ENCODE measurements at regions not wholly inside any gene's neighbourhood (a gene's known extent, or its start where the extent isn't known, plus 50 kb on each side); places are given as distances from the start of the nearest gene placed in this dataset.
"Not testable (repeated sequence)": the region's sequence is repeated elsewhere in the genome, so short reads cannot be mapped to it uniquely, and the experiment has no call there.

- TF ChIP-seq POLR2A (IDR thresholded peaks at IDR 0.05; ENCODE audit: low read depth) = no peak
- TF ChIP-seq, protein P1, sequence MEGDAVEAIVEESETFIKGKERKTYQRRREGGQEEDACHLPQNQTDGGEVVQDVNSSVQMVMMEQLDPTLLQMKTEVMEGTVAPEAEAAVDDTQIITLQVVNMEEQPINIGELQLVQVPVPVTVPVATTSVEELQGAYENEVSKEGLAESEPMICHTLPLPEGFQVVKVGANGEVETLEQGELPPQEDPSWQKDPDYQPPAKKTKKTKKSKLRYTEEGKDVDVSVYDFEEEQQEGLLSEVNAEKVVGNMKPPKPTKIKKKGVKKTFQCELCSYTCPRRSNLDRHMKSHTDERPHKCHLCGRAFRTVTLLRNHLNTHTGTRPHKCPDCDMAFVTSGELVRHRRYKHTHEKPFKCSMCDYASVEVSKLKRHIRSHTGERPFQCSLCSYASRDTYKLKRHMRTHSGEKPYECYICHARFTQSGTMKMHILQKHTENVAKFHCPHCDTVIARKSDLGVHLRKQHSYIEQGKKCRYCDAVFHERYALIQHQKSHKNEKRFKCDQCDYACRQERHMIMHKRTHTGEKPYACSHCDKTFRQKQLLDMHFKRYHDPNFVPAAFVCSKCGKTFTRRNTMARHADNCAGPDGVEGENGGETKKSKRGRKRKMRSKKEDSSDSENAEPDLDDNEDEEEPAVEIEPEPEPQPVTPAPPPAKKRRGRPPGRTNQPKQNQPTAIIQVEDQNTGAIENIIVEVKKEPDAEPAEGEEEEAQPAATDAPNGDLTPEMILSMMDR (IDR thresholded peaks at IDR 0.05) = no peak
- TF ChIP-seq EP300 (IDR thresholded peaks at IDR 0.05) = no peak
- TF ChIP-seq POLR2AphosphoS5 (IDR thresholded peaks at IDR 0.05) = no peak
- intact Hi-C loops (cut with DNase I) = no loop called here
- Histone ChIP-seq H3K27me3 (no peaks in the 10 kb centered on the region), H3K36me3 (no peaks in the 10 kb centered on the region), H3K9me3 (no peaks in the 10 kb centered on the region), H3K4me3 (no peak overlapping the region), H3K27ac (replicated peaks in 1 of 4) (no peak overlapping the region), H3K4me1 (no peaks in the 10 kb centered on the region)
- peak; percentile 45 for DNase-seq (ENCODE audit: extremely low spot score)
- WGBS = 25% methylated on average over 3 of the region's 4 CpGs
These were observed 196.3 kb downstream of the DCDC2C start for GRCh38 chr2:3899536-3900155.

- Histone ChIP-seq H3K27me3 (no peaks in the 10 kb centered on the region), H3K36me3 (no peaks in the 10 kb centered on the region), H3K4me1 (no peaks in the 10 kb centered on the region), H3K4me3 (no peak overlapping the region), H3K9me3 (no peaks in the 10 kb centered on the region), H3K27ac (replicated peaks in 1 of 4) (no peak overlapping the region)
- peak; percentile 57 for DNase-seq (ENCODE audit: extremely low spot score)
- no peak for TF ChIP-seq EP300 (IDR thresholded peaks at IDR 0.05)
- TF ChIP-seq, protein P1 (IDR thresholded peaks at IDR 0.05) = no peak
- peak; percentile 22 to 24 for TF ChIP-seq POLR2AphosphoS5 (IDR thresholded peaks at IDR 0.05)
- TF ChIP-seq POLR2A (IDR thresholded peaks at IDR 0.05; ENCODE audit: low read depth) = no peak
- WGBS = 86% methylated on average over 7 of the region's 8 CpGs
- intact Hi-C loops (cut with DNase I) = no loop called here
These were observed 198.8 kb downstream of the DCDC2C start for GRCh38 chr2:3902131-3902530.

- Histone ChIP-seq H3K36me3 (no peaks in the 10 kb centered on the region), H3K27me3 (no peaks in the 10 kb centered on the region), H3K4me3 (no peak overlapping the region), H3K27ac (replicated peaks in 1 of 4) (no peak overlapping the region), H3K9me3 (no peaks in the 10 kb centered on the region), H3K4me1 (no peaks in the 10 kb centered on the region)
- TF ChIP-seq POLR2A (IDR thresholded peaks at IDR 0.05; ENCODE audit: low read depth) (no peak), POLR2AphosphoS5 (IDR thresholded peaks at IDR 0.05) (no peak), EP300 (IDR thresholded peaks at IDR 0.05) (no peak)
- TF ChIP-seq, protein P1 (IDR thresholded peaks at IDR 0.05) = no peak
- intact Hi-C loops (cut with DNase I) = no loop called here
- 92% methylated on average over 6 of the region's 6 CpGs for WGBS
- DNase-seq (ENCODE audit: extremely low spot score) = no peak
These were observed 200.7 kb downstream of the DCDC2C start for GRCh38 chr2:3904061-3904460.

GRCh38 chr2:3908498-3908897 is 205.1 kb downstream of the DCDC2C start:
- H3K4me3 ChIP-seq; H3K27ac ChIP-seq (replicated peaks in 1 of 4); H3K27me3 ChIP-seq; H3K4me1 ChIP-seq; H3K9me3 ChIP-seq; intact Hi-C loops (cut with DNase I); DNase-seq (ENCODE audit: extremely low spot score); H3K36me3 ChIP-seq: not testable (repeated sequence)
- WGBS = 100% methylated on average over 1 of the region's 1 CpG

- Histone ChIP-seq H3K27me3 (no peaks in the 10 kb centered on the region), H3K27ac (replicated peaks in 1 of 4) (no peak overlapping the region), H3K9me3 (no peaks in the 10 kb centered on the region), H3K4me1 (peaks cover 0 to 3% (median 0%) of the 10 kb centered on the region in 4 donors), H3K36me3 (no peaks in the 10 kb centered on the region), H3K4me3 (no peak overlapping the region)
- DNase-seq (ENCODE audit: extremely low spot score) = no peak
- TF ChIP-seq EP300 (IDR thresholded peaks at IDR 0.05) (no peak), POLR2A (IDR thresholded peaks at IDR 0.05; ENCODE audit: low read depth) (no peak), POLR2AphosphoS5 (IDR thresholded peaks at IDR 0.05) (no peak)
- TF ChIP-seq, protein P1 (IDR thresholded peaks at IDR 0.05) = no peak
- 77% methylated on average over 13 of the region's 13 CpGs for WGBS
- intact Hi-C loops (cut with DNase I) = no loop called here
These were observed 208.6 kb downstream of the DCDC2C start for GRCh38 chr2:3911882-3912455.
